ENCODE measurements at regions not wholly inside any gene's neighbourhood (a gene's known extent, or its start where the extent isn't known, plus 50 kb on each side); places are given as distances from the start of the nearest gene placed in this dataset.

DNA sequence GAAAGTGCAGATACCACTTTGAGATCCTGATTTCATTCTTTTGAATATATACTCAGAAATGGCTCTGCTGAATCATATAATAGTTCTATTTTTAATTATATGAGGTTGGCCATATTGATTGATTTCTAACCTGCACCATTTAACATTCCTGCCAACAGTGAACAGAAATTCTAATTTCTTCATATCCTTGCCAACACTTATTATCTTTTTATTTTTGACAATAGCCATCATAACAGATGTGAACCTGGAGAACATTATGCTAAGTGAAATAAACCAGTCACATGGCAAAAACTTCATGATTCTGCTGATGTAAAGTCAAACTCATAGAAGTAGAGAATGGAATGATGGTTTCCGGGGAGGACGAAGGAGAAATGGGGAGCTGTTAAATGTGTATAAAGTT, 344.5 kb upstream of the CYRIA start:
- no peaks in the 10 kb centered on the region for H3K9me3 Mint-ChIP-seq
- H3K27me3 Mint-ChIP-seq (ENCODE audit: low read depth), result no peaks in the 10 kb centered on the region
- no peak for DNase-seq (ENCODE audit: low spot score in 2 of 2, unreplicated experiment in 2 of 2)
- TF ChIP-seq CTCF (IDR thresholded peaks at IDR 0.05; ENCODE audit: unreplicated experiment), result no peak
- H3K4me1 Mint-ChIP-seq, result peaks cover 5% of the 10 kb centered on the region
- no peak overlapping the region for H3K27ac Mint-ChIP-seq
- H3K4me3 Mint-ChIP-seq, result no peak overlapping the region
- H3K36me3 Mint-ChIP-seq, result no peaks in the 10 kb centered on the region

DNA sequence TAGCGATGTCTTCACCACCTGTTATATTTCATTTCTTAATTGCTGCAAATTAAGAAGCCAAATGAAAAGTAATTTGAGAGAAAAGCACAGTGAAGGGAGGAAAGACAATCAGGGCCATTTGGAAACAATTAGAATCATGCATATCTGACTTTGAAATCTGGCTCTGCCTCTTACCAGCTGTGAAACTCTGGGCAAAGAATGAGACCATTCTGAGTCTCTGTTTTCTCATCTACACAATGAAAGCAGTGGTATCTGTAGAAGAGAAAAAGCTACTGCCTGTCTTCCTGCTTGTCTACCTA, 334.5 kb upstream of the CYRIA start:
- Mint-ChIP-seq H3K4me1 (no peaks in the 10 kb centered on the region), H3K27ac (no peak overlapping the region), H3K36me3 (no peaks in the 10 kb centered on the region), H3K4me3 (no peak overlapping the region), H3K9me3 (peaks cover 25% of the 10 kb centered on the region), H3K27me3 (ENCODE audit: low read depth) (no peaks in the 10 kb centered on the region)
- no peak for TF ChIP-seq CTCF (IDR thresholded peaks at IDR 0.05; ENCODE audit: unreplicated experiment)
- DNase-seq (ENCODE audit: low spot score in 2 of 2, unreplicated experiment in 2 of 2), result no peak

DNA sequence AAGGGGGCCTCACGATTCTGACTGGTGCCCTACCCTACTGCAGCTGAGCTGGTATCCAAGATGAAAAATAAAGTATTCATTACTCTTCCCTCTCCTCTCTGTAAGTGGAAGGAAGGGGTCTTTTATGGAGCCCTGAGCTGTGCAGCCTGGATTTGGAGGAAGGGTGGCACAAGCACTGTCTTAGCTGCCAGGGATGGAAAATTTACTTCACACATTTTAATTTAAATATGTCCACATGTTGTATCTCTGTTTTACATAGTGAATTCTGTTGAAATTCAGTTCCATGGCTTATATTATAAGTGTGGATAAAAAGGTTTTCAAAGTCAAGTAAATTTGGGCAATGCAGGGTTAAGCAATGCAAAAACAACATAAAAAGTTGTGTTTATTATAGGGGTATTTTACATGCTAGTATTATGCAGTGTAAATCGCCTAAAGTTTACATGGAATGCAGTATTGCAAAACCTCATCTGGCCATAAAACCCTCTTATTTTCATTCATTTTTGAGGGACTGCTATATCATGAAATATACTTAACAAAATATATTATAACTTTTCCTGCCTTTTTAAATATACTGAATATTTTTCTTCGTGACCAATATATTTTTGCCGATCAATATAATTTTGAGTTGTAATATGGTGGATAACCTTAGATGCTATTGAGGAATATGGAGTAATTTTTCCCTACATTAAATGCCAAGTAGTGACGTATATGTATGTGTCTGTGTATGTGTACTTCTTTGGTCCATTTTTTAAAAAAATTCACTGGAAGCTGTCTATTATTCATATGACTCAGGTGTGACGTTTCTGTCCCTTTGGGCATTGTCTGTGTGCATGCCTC, 333.9 kb upstream of the CYRIA start:
- TF ChIP-seq CTCF (IDR thresholded peaks at IDR 0.05; ENCODE audit: unreplicated experiment), result no peak
- H3K4me3 Mint-ChIP-seq, result no peak overlapping the region
- H3K9me3 Mint-ChIP-seq, result peaks cover 31% of the 10 kb centered on the region
- H3K4me1 Mint-ChIP-seq, result no peaks in the 10 kb centered on the region
- no peak overlapping the region for H3K27ac Mint-ChIP-seq
- H3K27me3 Mint-ChIP-seq (ENCODE audit: low read depth), result no peaks in the 10 kb centered on the region
- H3K36me3 Mint-ChIP-seq, result no peaks in the 10 kb centered on the region
- DNase-seq (ENCODE audit: low spot score in 2 of 2, unreplicated experiment in 2 of 2), result no peak

- no peak for DNase-seq (ENCODE audit: low spot score in 2 of 2, unreplicated experiment in 2 of 2)
- no peak overlapping the region for H3K4me3 Mint-ChIP-seq
- H3K36me3 Mint-ChIP-seq, result no peaks in the 10 kb centered on the region
- no peaks in the 10 kb centered on the region for H3K27me3 Mint-ChIP-seq (ENCODE audit: low read depth)
- TF ChIP-seq CTCF (IDR thresholded peaks at IDR 0.05; ENCODE audit: unreplicated experiment), result no peak
- H3K27ac Mint-ChIP-seq, result peak overlapping the region; percentile 6
- H3K4me1 Mint-ChIP-seq, result peaks cover 15% of the 10 kb centered on the region
- H3K9me3 Mint-ChIP-seq, result peaks cover 13% of the 10 kb centered on the region
Measured at GRCh38 chr2:16978301-16978700, 312.7 kb upstream of the CYRIA start.

- Mint-ChIP-seq H3K4me1 (peaks cover 15% of the 10 kb centered on the region), H3K9me3 (peaks cover 4% of the 10 kb centered on the region), H3K4me3 (no peak overlapping the region), H3K27ac (no peak overlapping the region), H3K36me3 (no peaks in the 10 kb centered on the region), H3K27me3 (ENCODE audit: low read depth) (peaks cover 3% of the 10 kb centered on the region)
- no peak for DNase-seq (ENCODE audit: low spot score in 2 of 2, unreplicated experiment in 2 of 2)
- no peak for TF ChIP-seq CTCF (IDR thresholded peaks at IDR 0.05; ENCODE audit: unreplicated experiment)
Measured at GRCh38 chr2:16974688-16975087, 309.1 kb upstream of the CYRIA start.
